WTC11 (cell line): ENCODE measurements at regions not wholly inside any gene's neighbourhood (a gene's known extent, or its start where the extent isn't known, plus 50 kb on each side); places are given as distances from the start of the nearest gene placed in this dataset.

Experiments used
- ATAC-seq: fragments of 200-7000 bp; cut with Tn5 transposase; 2 replicates; pipeline ENCODE4 v1.10.0; 2021; ENCODE audit warnings: mild to moderate bottlenecking, moderate library complexity
- CTCF ChIA-PET: fragments of 300-600 bp; sonication (Branson Sonifier 250); formaldehyde crosslinking; loops from one replicate; lab custom pipeline; 2021; ENCODE audit warnings: antibody characterized with exemption; lab: Charles Lee
- POLR2A ChIA-PET: fragments of 350-600 bp; sonication (Branson Sonifier 250); formaldehyde crosslinking; loops from one replicate; lab custom pipeline; 2021; ENCODE audit warnings: antibody characterized with exemption; lab: Charles Lee
- DNase-seq: peaks from one replicate; pipeline ENCODE4 v3.0.0; 2021; ENCODE audit warnings: low spot score
- H3K27ac Mint-ChIP-seq: 2 replicates; pipeline ENCODE4 v1.8.0; 2021; ENCODE audit warnings: mixed read lengths
- H3K27me3 Mint-ChIP-seq: 2 replicates; pipeline ENCODE4 v1.8.0; 2021; ENCODE audit warnings: low read depth, mild to moderate bottlenecking, moderate library complexity, mixed read lengths
- H3K36me3 Mint-ChIP-seq: 2 replicates; pipeline ENCODE4 v1.8.0; 2021; ENCODE audit warnings: mixed read lengths
- H3K4me1 Mint-ChIP-seq: 2 replicates; pipeline ENCODE4 v1.8.0; 2022; ENCODE audit warnings: mixed read lengths
- H3K4me3 Mint-ChIP-seq: 2 replicates; pipeline ENCODE4 v1.8.0; 2021; ENCODE audit warnings: mild to moderate bottlenecking, moderate library complexity, mixed read lengths
- H3K9me3 Mint-ChIP-seq: 2 replicates; pipeline ENCODE4 v1.8.0; 2021; ENCODE audit warnings: mixed read lengths
- AR ChIP-seq: fragments of 250-450 bp; sonication (Bioruptor Pico); IDR thresholded peaks from 2 replicates; pipeline ENCODE4 v1.9.0; 2021; ENCODE audit warnings: mild to moderate bottlenecking
- ARID4B ChIP-seq: sonication (generic); formaldehyde crosslinking; IDR thresholded peaks from 2 replicates; pipeline ENCODE4 v1.8.0; 2023; ENCODE audit warnings: missing genetic modification reagents, mild to moderate bottlenecking, borderline replicate concordance
- CDX4 ChIP-seq: fragments of 250-450 bp; sonication (Bioruptor Pico); IDR thresholded peaks from 2 replicates; pipeline ENCODE4 v1.9.0; 2021; ENCODE audit warnings: moderate library complexity, mild to moderate bottlenecking, inconsistent platforms, borderline replicate concordance
- CREB1 ChIP-seq: sonication (generic); formaldehyde crosslinking; IDR thresholded peaks from 2 replicates; pipeline ENCODE4 v1.8.0; 2023; ENCODE audit warnings: mild to moderate bottlenecking, missing genetic modification reagents
- ETV6 ChIP-seq: sonication (generic); formaldehyde crosslinking; IDR thresholded peaks from 2 replicates; pipeline ENCODE4 v1.8.1; 2022; ENCODE audit warnings: mild to moderate bottlenecking, missing genetic modification reagents
- IRF1 ChIP-seq: sonication (generic); formaldehyde crosslinking; IDR thresholded peaks from 2 replicates; pipeline ENCODE4 v1.8.0; 2023; ENCODE audit warnings: missing genetic modification reagents
- KAT7 ChIP-seq: sonication (generic); formaldehyde crosslinking; IDR thresholded peaks from 2 replicates; pipeline ENCODE4 v1.8.1; 2023; ENCODE audit warnings: missing genetic modification reagents, mild to moderate bottlenecking, borderline replicate concordance
- NR2C2 ChIP-seq: sonication (generic); formaldehyde crosslinking; IDR thresholded peaks from 2 replicates; pipeline ENCODE4 v1.8.0; 2022; ENCODE audit warnings: mild to moderate bottlenecking, missing genetic modification reagents
- PRDM15 ChIP-seq: sonication (generic); formaldehyde crosslinking; IDR thresholded peaks from 2 replicates; pipeline ENCODE4 v1.8.0; 2022; ENCODE audit warnings: missing genetic modification reagents
- SP1 ChIP-seq: sonication (generic); formaldehyde crosslinking; conservative IDR thresholded peaks from 2 replicates; pipeline ENCODE4 v1.8.1; 2022; ENCODE audit warnings: missing genetic modification reagents
- ZBTB21 ChIP-seq: sonication (generic); formaldehyde crosslinking; IDR thresholded peaks from 2 replicates; pipeline ENCODE4 v1.8.1; 2023; ENCODE audit warnings: mild to moderate bottlenecking, missing genetic modification reagents, borderline replicate concordance
- ZNF121 ChIP-seq: sonication (generic); formaldehyde crosslinking; IDR thresholded peaks from 2 replicates; pipeline ENCODE4 v1.8.0; 2023; ENCODE audit warnings: missing genetic modification reagents
- ZNF138 ChIP-seq: sonication (generic); formaldehyde crosslinking; conservative IDR thresholded peaks from 2 replicates; pipeline ENCODE4 v1.8.1; 2022; ENCODE audit warnings: mild to moderate bottlenecking, moderate library complexity, missing genetic modification reagents
- ZNF219 ChIP-seq: sonication (generic); formaldehyde crosslinking; IDR thresholded peaks from 2 replicates; pipeline ENCODE4 v1.8.0; 2023; ENCODE audit warnings: missing genetic modification reagents, mild to moderate bottlenecking, borderline replicate concordance
- ZNF263 ChIP-seq: sonication (generic); formaldehyde crosslinking; IDR thresholded peaks from 2 replicates; pipeline ENCODE4 v1.8.1; 2022; ENCODE audit warnings: low read depth, mild to moderate bottlenecking, moderate library complexity, missing genetic modification reagents
- ZNF423 ChIP-seq: fragments of 250-450 bp; sonication (Bioruptor Pico); IDR thresholded peaks from 2 replicates; pipeline ENCODE4 v2.1.2; 2022; ENCODE audit warnings: mild to moderate bottlenecking, moderate library complexity
- ZNF512 ChIP-seq: sonication (generic); formaldehyde crosslinking; IDR thresholded peaks from 2 replicates; pipeline ENCODE4 v1.8.1; 2022; ENCODE audit warnings: missing genetic modification reagents, borderline replicate concordance

GRCh38 chr5:30050056-30050815 lies 1143.2 kb upstream of the CDH6 start (continued):
- TF ChIP-seq PRDM15 (CRISPR knock-in tag), result no peak
- no peak for TF ChIP-seq ZNF219 (CRISPR knock-in tag)
- TF ChIP-seq AR (CRISPR knock-in tag), result no peak
- no peak for TF ChIP-seq ZBTB21
- TF ChIP-seq ZNF423 (CRISPR knock-in tag), result no peak
- TF ChIP-seq ARID4B, result no peak
- TF ChIP-seq ZNF263 (CRISPR knock-in tag), result no peak
- no peak for TF ChIP-seq KAT7 (CRISPR knock-in tag)
- no peak for TF ChIP-seq ETV6 (CRISPR knock-in tag)
- TF ChIP-seq IRF1, result no peak
- TF ChIP-seq NR2C2 (CRISPR knock-in tag), result no peak

GRCh38 chr5:30042677-30043076 lies 1150.8 kb upstream of the CDH6 start:
- H3K27me3 Mint-ChIP-seq, result no peaks in the 10 kb centered on the region

More at GRCh38 chr5:30042677-30043076, 1150.8 kb upstream of the CDH6 start:
- DNase-seq (no peak), ATAC-seq (0 out of 2 replicates have a peak, but pooled peaks have one; percentile 16)
- ChIA-PET CTCF (no interaction called here), POLR2A (no interaction called here)
- TF ChIP-seq CDX4 (CRISPR knock-in tag) (no peak), ZNF138 (CRISPR knock-in tag) (no peak), ZNF512 (CRISPR knock-in tag) (no peak), SP1 (no peak), ARID4B (no peak), CREB1 (no peak), ZNF121 (CRISPR knock-in tag) (no peak)
- peaks cover 9% of the 10 kb centered on the region for H3K4me1 Mint-ChIP-seq
- H3K9me3 Mint-ChIP-seq, result peaks cover 5% of the 10 kb centered on the region
- H3K27ac Mint-ChIP-seq, result no peak overlapping the region
- no peaks in the 10 kb centered on the region for H3K36me3 Mint-ChIP-seq
- H3K4me3 Mint-ChIP-seq, result no peak overlapping the region
